ENCODE measurements at regions not wholly inside any gene's neighbourhood (a gene's known extent, or its start where the extent isn't known, plus 50 kb on each side); places are given as distances from the start of the nearest gene placed in this dataset.

- TF ChIP-seq, protein P1, sequence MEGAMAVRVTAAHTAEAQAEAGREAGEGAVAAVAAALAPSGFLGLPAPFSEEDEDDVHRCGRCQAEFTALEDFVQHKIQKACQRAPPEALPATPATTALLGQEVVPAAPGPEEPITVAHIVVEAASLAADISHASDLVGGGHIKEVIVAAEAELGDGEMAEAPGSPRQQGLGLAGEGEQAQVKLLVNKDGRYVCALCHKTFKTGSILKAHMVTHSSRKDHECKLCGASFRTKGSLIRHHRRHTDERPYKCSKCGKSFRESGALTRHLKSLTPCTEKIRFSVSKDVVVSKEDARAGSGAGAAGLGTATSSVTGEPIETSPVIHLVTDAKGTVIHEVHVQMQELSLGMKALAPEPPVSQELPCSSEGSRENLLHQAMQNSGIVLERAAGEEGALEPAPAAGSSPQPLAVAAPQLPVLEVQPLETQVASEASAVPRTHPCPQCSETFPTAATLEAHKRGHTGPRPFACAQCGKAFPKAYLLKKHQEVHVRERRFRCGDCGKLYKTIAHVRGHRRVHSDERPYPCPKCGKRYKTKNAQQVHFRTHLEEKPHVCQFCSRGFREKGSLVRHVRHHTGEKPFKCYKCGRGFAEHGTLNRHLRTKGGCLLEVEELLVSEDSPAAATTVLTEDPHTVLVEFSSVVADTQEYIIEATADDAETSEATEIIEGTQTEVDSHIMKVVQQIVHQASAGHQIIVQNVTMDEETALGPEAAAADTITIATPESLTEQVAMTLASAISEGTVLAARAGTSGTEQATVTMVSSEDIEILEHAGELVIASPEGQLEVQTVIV (IDR thresholded peaks at IDR 0.05; ENCODE audit: borderline replicate concordance, partially characterized antibody), result no peak
- TF ChIP-seq, protein P2, sequence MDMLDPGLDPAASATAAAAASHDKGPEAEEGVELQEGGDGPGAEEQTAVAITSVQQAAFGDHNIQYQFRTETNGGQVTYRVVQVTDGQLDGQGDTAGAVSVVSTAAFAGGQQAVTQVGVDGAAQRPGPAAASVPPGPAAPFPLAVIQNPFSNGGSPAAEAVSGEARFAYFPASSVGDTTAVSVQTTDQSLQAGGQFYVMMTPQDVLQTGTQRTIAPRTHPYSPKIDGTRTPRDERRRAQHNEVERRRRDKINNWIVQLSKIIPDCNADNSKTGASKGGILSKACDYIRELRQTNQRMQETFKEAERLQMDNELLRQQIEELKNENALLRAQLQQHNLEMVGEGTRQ (IDR thresholded peaks at IDR 0.05; ENCODE audit: borderline replicate concordance, low read depth, low read length), result no peak
- TF ChIP-seq ETV6 (conservative IDR thresholded peaks at IDR 0.05 in 1 of 2, IDR thresholded peaks at IDR 0.05 in 1 of 2; ENCODE audit: borderline replicate concordance in 1 of 2, low read depth in 1 of 2), result no peak
- TF ChIP-seq EZH2 (IDR thresholded peaks at IDR 0.05; ENCODE audit: borderline replicate concordance, control insufficient read depth, low read depth, low read length), result no peak
- TF ChIP-seq CTCF (IDR thresholded peaks at IDR 0.05 in 2 of 3, conservative IDR thresholded peaks at IDR 0.05 in 1 of 3; ENCODE audit: control insufficient read depth in 2 of 3, extremely low read depth in 1 of 3, insufficient read depth in 1 of 3, low read depth in 3 of 3, low read length in 3 of 3), result no peak
- TF ChIP-seq DPF2 (IDR thresholded peaks at IDR 0.05), result no peak
- no peak for TF ChIP-seq YY1 (IDR thresholded peaks at IDR 0.05; ENCODE audit: low read depth, low read length)
- TF ChIP-seq, protein P3, sequence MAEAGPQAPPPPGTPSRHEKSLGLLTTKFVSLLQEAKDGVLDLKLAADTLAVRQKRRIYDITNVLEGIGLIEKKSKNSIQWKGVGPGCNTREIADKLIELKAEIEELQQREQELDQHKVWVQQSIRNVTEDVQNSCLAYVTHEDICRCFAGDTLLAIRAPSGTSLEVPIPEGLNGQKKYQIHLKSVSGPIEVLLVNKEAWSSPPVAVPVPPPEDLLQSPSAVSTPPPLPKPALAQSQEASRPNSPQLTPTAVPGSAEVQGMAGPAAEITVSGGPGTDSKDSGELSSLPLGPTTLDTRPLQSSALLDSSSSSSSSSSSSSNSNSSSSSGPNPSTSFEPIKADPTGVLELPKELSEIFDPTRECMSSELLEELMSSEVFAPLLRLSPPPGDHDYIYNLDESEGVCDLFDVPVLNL (IDR thresholded peaks at IDR 0.05; ENCODE audit: low read depth, low read length), result no peak
- TF ChIP-seq MAX (IDR thresholded peaks at IDR 0.05; ENCODE audit: low read depth, low read length), result no peak
- no peak for TF ChIP-seq POLR2AphosphoS5 (IDR thresholded peaks at IDR 0.05; ENCODE audit: low read length)
- TF ChIP-seq JUNB (IDR thresholded peaks at IDR 0.05), result no peak
- TF ChIP-seq CREM (IDR thresholded peaks at IDR 0.05; ENCODE audit: low read depth), result no peak
- TF ChIP-seq PAX5 (IDR thresholded peaks at IDR 0.05; ENCODE audit: borderline replicate concordance, low read depth, low read length), result no peak
Observed at GRCh38 chr10:23535381-23535780, 96.5 kb downstream of the OTUD1 start.

Data from GM12878 (cell line).